ENCODE measurements at regions not wholly inside any gene's neighbourhood (a gene's known extent, or its start where the extent isn't known, plus 50 kb on each side); places are given as distances from the start of the nearest gene placed in this dataset.

GRCh38 chr2:54380670-54381069, 75.5 kb upstream of the SPTBN1 start:
- TF ChIP-seq EZH2 (IDR thresholded peaks at IDR 0.05; ENCODE audit: borderline replicate concordance) (no peak), CTCF (IDR thresholded peaks at IDR 0.05; ENCODE audit: poor library complexity) (no peak), EZH2phosphoT487 (IDR thresholded peaks at IDR 0.05; ENCODE audit: low read depth, severe bottlenecking, unreplicated experiment) (no peak)
